ENCODE measurements at regions not wholly inside any gene's neighbourhood (a gene's known extent, or its start where the extent isn't known, plus 50 kb on each side); places are given as distances from the start of the nearest gene placed in this dataset.

GRCh38 chr11:80371931-80372330 is 931.1 kb upstream of the TENM4 start:
- no peak for FAIRE-seq

GRCh38 chr11:80365980-80366379 is 925.1 kb upstream of the TENM4 start:
- Histone ChIP-seq H3K79me2 (ENCODE audit: control insufficient read depth, insufficient read depth, low read length) (no peaks in the 10 kb centered on the region), H3K27me3 (ENCODE audit: control insufficient read depth in 2 of 2, insufficient read depth in 2 of 2, low read length in 2 of 2) (no peaks in the 10 kb centered on the region), H3K4me2 (ENCODE audit: insufficient read depth, low read length) (no peak overlapping the region), H3K9ac (replicated peaks; ENCODE audit: extremely low read depth, insufficient read depth, low read length) (no peak overlapping the region), H3K4me1 (ENCODE audit: control insufficient read depth, extremely low read depth, insufficient read depth, low read length) (no peaks in the 10 kb centered on the region), H4K20me1 (replicated peaks; ENCODE audit: control insufficient read depth, extremely low read depth, insufficient read depth, low read length) (no peaks in the 10 kb centered on the region), H3K9me1 (replicated peaks; ENCODE audit: control insufficient read depth, extremely low read depth, insufficient read depth, low read length) (no peaks in the 10 kb centered on the region), H3K9me3 (replicated peaks; ENCODE audit: control insufficient read depth, insufficient read depth, low read length) (no peaks in the 10 kb centered on the region), H3K36me3 (ENCODE audit: control insufficient read depth in 2 of 2, extremely low read depth in 1 of 2, insufficient read depth in 2 of 2, low read length in 2 of 2) (no peaks in the 10 kb centered on the region), H2AFZ (ENCODE audit: low read depth, low read length) (no peak overlapping the region), H3K27ac (ENCODE audit: insufficient read depth, low read depth, low read length) (no peak overlapping the region), H3K4me3 (replicated peaks in 1 of 3; ENCODE audit: insufficient read depth in 1 of 3, low read depth in 1 of 3, low read length in 3 of 3) (no peak overlapping the region)
- DNase-seq (ENCODE audit: low read depth, low spot score) (no peak), FAIRE-seq (no peak)
- POLR2A ChIA-PET, result no interaction called here
- dilution Hi-C loops (cut with MboI; ENCODE audit: extremely low pct_ligation_motif_present, low sequenced_read_pairs) (no loop called here), intact Hi-C loops (cut with micrococcal nuclease) (no loop called here)
- no TSS peak for BruUV-seq (replicated peaks)
- CTCF ChIA-PET, result interaction anchor here (1.1 kb wide), 1 partner anchor 14 kb away, joined by 4 read pairs; no protein-coding TSS in a partner anchor
- no peak for TF ChIP-seq FOS (IDR thresholded peaks at IDR 0.05; ENCODE audit: borderline replicate concordance, insufficient read depth, low read length)
- TF ChIP-seq POLR2A (IDR thresholded peaks at IDR 0.05; ENCODE audit: low read depth, low read length), result no peak
- TF ChIP-seq MAX (IDR thresholded peaks at IDR 0.05; ENCODE audit: insufficient read depth, insufficient read length), result no peak
- TF ChIP-seq MYC (IDR thresholded peaks at IDR 0.05; ENCODE audit: low read depth, low read length), result no peak

More at GRCh38 chr11:80371931-80372330, 931.1 kb upstream of the TENM4 start:
- H3K9me1 ChIP-seq (replicated peaks; ENCODE audit: control insufficient read depth, extremely low read depth, insufficient read depth, low read length), result no peaks in the 10 kb centered on the region
- TF ChIP-seq MYC (IDR thresholded peaks at IDR 0.05; ENCODE audit: low read depth, low read length), result no peak
- no peak for TF ChIP-seq FOS (IDR thresholded peaks at IDR 0.05; ENCODE audit: borderline replicate concordance, insufficient read depth, low read length)
- TF ChIP-seq EZH2 (IDR thresholded peaks at IDR 0.05; ENCODE audit: borderline replicate concordance, low read depth, low read length, severe bottlenecking), result no peak
- no peak for TF ChIP-seq POLR2AphosphoS5 (IDR thresholded peaks at IDR 0.05; ENCODE audit: insufficient read depth, low read depth, low read length)
- TF ChIP-seq MAX (IDR thresholded peaks at IDR 0.05; ENCODE audit: insufficient read depth, insufficient read length), result no peak
- H4K20me1 ChIP-seq (replicated peaks; ENCODE audit: control insufficient read depth, extremely low read depth, insufficient read depth, low read length), result no peaks in the 10 kb centered on the region
- H3K9ac ChIP-seq (replicated peaks; ENCODE audit: extremely low read depth, insufficient read depth, low read length), result no peak overlapping the region
- H3K9me3 ChIP-seq (replicated peaks; ENCODE audit: control insufficient read depth, insufficient read depth, low read length), result no peaks in the 10 kb centered on the region
- no peaks in the 10 kb centered on the region for H3K27me3 ChIP-seq (ENCODE audit: control insufficient read depth in 2 of 2, insufficient read depth in 2 of 2, low read length in 2 of 2)
- dilution Hi-C loops (cut with MboI; ENCODE audit: extremely low pct_ligation_motif_present, low sequenced_read_pairs), result no loop called here
- BruUV-seq (replicated peaks), result no TSS peak
- intact Hi-C loops (cut with micrococcal nuclease), result no loop called here
- no peaks in the 10 kb centered on the region for H3K36me3 ChIP-seq (ENCODE audit: control insufficient read depth in 2 of 2, extremely low read depth in 1 of 2, insufficient read depth in 2 of 2, low read length in 2 of 2)
- no peak overlapping the region for H3K4me2 ChIP-seq (ENCODE audit: insufficient read depth, low read length)
- H3K4me1 ChIP-seq (ENCODE audit: control insufficient read depth, extremely low read depth, insufficient read depth, low read length), result no peaks in the 10 kb centered on the region
- ChIA-PET POLR2A (no interaction called here), CTCF (no interaction called here)
- no peak overlapping the region for H2AFZ ChIP-seq (ENCODE audit: low read depth, low read length)
- no peaks in the 10 kb centered on the region for H3K79me2 ChIP-seq (ENCODE audit: control insufficient read depth, insufficient read depth, low read length)
- H3K27ac ChIP-seq (ENCODE audit: insufficient read depth, low read depth, low read length), result no peak overlapping the region
- DNase-seq (ENCODE audit: low read depth, low spot score), result no peak
- H3K4me3 ChIP-seq (replicated peaks in 1 of 3; ENCODE audit: insufficient read depth in 1 of 3, low read depth in 1 of 3, low read length in 3 of 3), result no peak overlapping the region
